Pancreas (tissue), 10 donors: ENCODE measurements at regions not wholly inside any gene's neighbourhood (a gene's known extent, or its start where the extent isn't known, plus 50 kb on each side); places are given as distances from the start of the nearest gene placed in this dataset.

Experiments used
- ATAC-seq, 4 donors: fragments of 200-7000 bp; cut with Tn5 transposase; one replicate each; pipeline versions ENCODE4 v1.8.0 to v1.9.1; 2020; ENCODE audit warnings: mild to moderate bottlenecking in 4 of 4, moderate library complexity in 4 of 4
- DNase-seq, 6 donors: peaks; one replicate each; pipeline ENCODE4 v3.0.0-alpha.2; 2020
- FAIRE-seq: peaks from 2 replicates; lab custom pipeline; 2012; peaks lifted over from hg19 to GRCh38; lab: Jason Lieb, UNC
- H3K27ac ChIP-seq, 4 donors: fragments of 200-600 bp; sonication (generic); 1 replicate in 3 of 4; 2 replicates in 1 of 4; pipeline versions ENCODE4 v1.5.0 to v1.8.0; 2020
- H3K27me3 ChIP-seq, 4 donors: fragments of 200-600 bp; one replicate each; pipeline ENCODE4 v1.8.0; 2021
- H3K36me3 ChIP-seq, 3 donors: fragments of 200-600 bp; sonication (generic) in 1 of 3; one replicate each; pipeline versions ENCODE4 v1.5.0 to v1.8.0; 2020 to 2021
- H3K4me1 ChIP-seq, 3 donors: fragments of 200-600 bp; one replicate each; pipeline ENCODE4 v1.8.0; 2021
- H3K4me3 ChIP-seq, 4 donors: fragments of 200-600 bp; sonication (generic) in 2 of 4; one replicate each; pipeline versions ENCODE4 v1.5.0 to v1.8.0; 2020 to 2021
- H3K9me3 ChIP-seq, 4 donors: fragments of 200-600 bp; one replicate each; pipeline ENCODE4 v1.8.0; 2021
- CTCF ChIP-seq, 4 donors: fragments of 200-600 bp; sonication (generic) in 3 of 4; IDR thresholded peaks; one replicate each; pipeline versions ENCODE4 v1.5.0 to v1.8.0; 2021; ENCODE audit warnings: antibody characterized with exemption in 4 of 4
- WGBS, 2 donors: extraction: QIAGEN DNeasy Blood & Tissue Kit; methylation state at CpG; one replicate each; pipeline ENCODE4 v1.1.7; 2013; 5-methylcytosine and 5-hydroxymethylcytosine counted together
- intact Hi-C, 3 donors: fragments of 100-400 bp; cut with DNase I; formaldehyde crosslinking; loops; one replicate each; pipeline versions ENCODE4 v1.11.1 to v1.14.2; 2022
- donor health status: healthy with polysubstance abuse.
- donor health status: DM: no; HTN: no; CAD: no; lungs with moderate emphysema.
- donor health status: DM: no; HTN: no; CAD: no.
- donor health status: control.
- donor health status: control.
- donor health status: Bipolar disorder and iron deficiency.
- donor health status: DM: yes; HTN: yes; CAD: no.
- donor health status: DM: no; HTN: no; CAD: no.
- donor health status: DM: no; HTN: no; CAD: no.
- donor health status: DM: yes; HTN: yes; CAD: no.

- no peak overlapping the region for H3K27ac ChIP-seq
- DNase-seq (no peak), FAIRE-seq (no peak), ATAC-seq (no peak)
- H3K9me3 ChIP-seq, result no peaks in the 10 kb centered on the region
- no peaks in the 10 kb centered on the region for H3K36me3 ChIP-seq
- intact Hi-C loops, result no loop called here
- no peak for TF ChIP-seq CTCF (IDR thresholded peaks at IDR 0.05)
- WGBS, 2 donors, result 39 to 53% methylated on average over 9 of the region's 9 CpGs
- H3K27me3 ChIP-seq, result no peaks in the 10 kb centered on the region
- no peak overlapping the region for H3K4me3 ChIP-seq
- no peaks in the 10 kb centered on the region for H3K4me1 ChIP-seq
These were observed 66.0 kb upstream of the STX16 start for GRCh38 chr20:58584881-58585752.

GRCh38 chr20:58584051-58584824 is 66.8 kb upstream of the STX16 start:
- Histone ChIP-seq H3K36me3 (no peaks in the 10 kb centered on the region), H3K4me1 (no peaks in the 10 kb centered on the region), H3K9me3 (no peaks in the 10 kb centered on the region), H3K27me3 (no peaks in the 10 kb centered on the region), H3K27ac (no peak overlapping the region), H3K4me3 (no peak overlapping the region)
- DNase-seq (no peak), ATAC-seq (no peak), FAIRE-seq (no peak)
- intact Hi-C loops, result no loop called here
- no peak for TF ChIP-seq CTCF (IDR thresholded peaks at IDR 0.05)
- 69 to 76% methylated on average over 8 of the region's 8 CpGs for WGBS, 2 donors

GRCh38 chr20:58583586-58583985 is 67.5 kb upstream of the STX16 start:
- FAIRE-seq (no peak), ATAC-seq (no peak), DNase-seq (no peak)
- no peaks in the 10 kb centered on the region for H3K36me3 ChIP-seq
- H3K27me3 ChIP-seq, result no peaks in the 10 kb centered on the region
- intact Hi-C loops, result no loop called here
- 38 to 45% methylated on average over 8 of the region's 8 CpGs for whole genome bisulfite sequencing, 2 donors
- H3K4me3 ChIP-seq, result no peak overlapping the region
- no peak for TF ChIP-seq CTCF (IDR thresholded peaks at IDR 0.05)
- H3K9me3 ChIP-seq, result no peaks in the 10 kb centered on the region
- H3K4me1 ChIP-seq, result no peaks in the 10 kb centered on the region
- no peak overlapping the region for H3K27ac ChIP-seq

GRCh38 chr20:58583176-58583575 is 67.9 kb upstream of the STX16 start:
- no peak overlapping the region for H3K4me3 ChIP-seq
- no peak for DNase-seq
- H3K36me3 ChIP-seq, result no peaks in the 10 kb centered on the region
- no peaks in the 10 kb centered on the region for H3K27me3 ChIP-seq
- no peaks in the 10 kb centered on the region for H3K4me1 ChIP-seq
- TF ChIP-seq CTCF (IDR thresholded peaks at IDR 0.05), result no peak
- intact Hi-C loops, result no loop called here
- H3K27ac ChIP-seq, result no peak overlapping the region
- no peak for ATAC-seq
- no peak for FAIRE-seq
- 40 to 41% methylated on average over 13 of the region's 13 CpGs for WGBS, 2 donors
- H3K9me3 ChIP-seq, result no peaks in the 10 kb centered on the region

GRCh38 chr20:58580474-58580835 is 65.3 kb upstream of the APCDD1L start:
- no peak for FAIRE-seq

More at GRCh38 chr20:58580474-58580835, 65.3 kb upstream of the APCDD1L start:
- H3K36me3 ChIP-seq, result no peaks in the 10 kb centered on the region
- no peak overlapping the region for H3K27ac ChIP-seq
- TF ChIP-seq CTCF (IDR thresholded peaks at IDR 0.05), result no peak
- H3K4me3 ChIP-seq, result no peak overlapping the region
- no peaks in the 10 kb centered on the region for H3K4me1 ChIP-seq
- intact Hi-C loops, result no loop called here
- H3K27me3 ChIP-seq, result no peaks in the 10 kb centered on the region
- 62 to 64% methylated on average over 7 of the region's 7 CpGs for WGBS, 2 donors
- DNase-seq (no peak), ATAC-seq (no peak)
- no peaks in the 10 kb centered on the region for H3K9me3 ChIP-seq
